ENCODE measurements at regions not wholly inside any gene's neighbourhood (a gene's known extent, or its start where the extent isn't known, plus 50 kb on each side); places are given as distances from the start of the nearest gene placed in this dataset.

- Mint-ChIP-seq H3K9me3 (no peaks in the 10 kb centered on the region), H3K4me3 (no peak overlapping the region), H3K4me1 (peaks cover 42% of the 10 kb centered on the region), H3K27ac (no peak overlapping the region), H3K27me3 (ENCODE audit: low read depth) (no peaks in the 10 kb centered on the region), H3K36me3 (peaks cover 7% of the 10 kb centered on the region)
- DNase-seq (ENCODE audit: low spot score) = no peak
- TF ChIP-seq ATF1 (CRISPR knock-in tag; IDR thresholded peaks at IDR 0.05) (no peak), TEAD4 (CRISPR knock-in tag; IDR thresholded peaks at IDR 0.05) (no peak), GTF2I (CRISPR knock-in tag; conservative IDR thresholded peaks at IDR 0.05) (no peak), ZBTB21 (CRISPR knock-in tag; IDR thresholded peaks at IDR 0.05; ENCODE audit: borderline replicate concordance) (no peak), NR3C1 (CRISPR knock-in tag; conservative IDR thresholded peaks at IDR 0.05; ENCODE audit: low read depth) (no peak), AR (CRISPR knock-in tag; IDR thresholded peaks at IDR 0.05) (no peak), ESRRA (CRISPR knock-in tag; IDR thresholded peaks at IDR 0.05; ENCODE audit: borderline replicate concordance) (no peak), SP1 (CRISPR knock-in tag; conservative IDR thresholded peaks at IDR 0.05) (no peak), KAT7 (CRISPR knock-in tag; IDR thresholded peaks at IDR 0.05; ENCODE audit: borderline replicate concordance) (no peak), TEAD1 (CRISPR knock-in tag; IDR thresholded peaks at IDR 0.05) (no peak), PRRX2 (CRISPR knock-in tag; IDR thresholded peaks at IDR 0.05) (no peak), FOXJ3 (CRISPR knock-in tag; IDR thresholded peaks at IDR 0.05; ENCODE audit: borderline replicate concordance) (no peak), RORB (CRISPR knock-in tag; IDR thresholded peaks at IDR 0.05) (no peak), IRF2 (CRISPR knock-in tag; IDR thresholded peaks at IDR 0.05; ENCODE audit: borderline replicate concordance, low read depth) (no peak), ATF6 (CRISPR knock-in tag; IDR thresholded peaks at IDR 0.05) (no peak), ATF3 (CRISPR knock-in tag; conservative IDR thresholded peaks at IDR 0.05) (no peak), IRF1 (CRISPR knock-in tag; IDR thresholded peaks at IDR 0.05) (no peak), NR1H2 (CRISPR knock-in tag; IDR thresholded peaks at IDR 0.05) (no peak), MXD4 (CRISPR knock-in tag; IDR thresholded peaks at IDR 0.05; ENCODE audit: borderline replicate concordance) (no peak), CREM (CRISPR knock-in tag; IDR thresholded peaks at IDR 0.05) (no peak)
- ChIA-PET POLR2A (no interaction called here), CTCF (no interaction called here)
- no peak for ATAC-seq
These were observed 799.0 kb upstream of the CTNND2 start for GRCh38 chr5:12703254-12703653.

- Mint-ChIP-seq H3K9me3 (no peaks in the 10 kb centered on the region), H3K27ac (no peak overlapping the region), H3K27me3 (ENCODE audit: low read depth) (no peaks in the 10 kb centered on the region), H3K36me3 (peaks cover 4% of the 10 kb centered on the region), H3K4me3 (no peak overlapping the region), H3K4me1 (peaks cover 6% of the 10 kb centered on the region)
- DNase-seq (ENCODE audit: low spot score) = no peak
- ChIA-PET CTCF (no interaction called here), POLR2A (no interaction called here)
- no peak for ATAC-seq
- TF ChIP-seq ZNF121 (CRISPR knock-in tag; IDR thresholded peaks at IDR 0.05) (no peak), ZNF219 (CRISPR knock-in tag; IDR thresholded peaks at IDR 0.05; ENCODE audit: borderline replicate concordance) (no peak), IRF2 (CRISPR knock-in tag; IDR thresholded peaks at IDR 0.05; ENCODE audit: borderline replicate concordance, low read depth) (no peak)
These were observed 791.4 kb upstream of the CTNND2 start for GRCh38 chr5:12695651-12696050.

All from WTC11 (cell line).